ENCODE measurements at regions not wholly inside any gene's neighbourhood (a gene's known extent, or its start where the extent isn't known, plus 50 kb on each side); places are given as distances from the start of the nearest gene placed in this dataset.
"Not testable (repeated sequence)": the region's sequence is repeated elsewhere in the genome, so short reads cannot be mapped to it uniquely, and the experiment has no call there.

- no peaks in the 10 kb centered on the region for H3K9me3 ChIP-seq (ENCODE audit: control insufficient read depth in 1 of 2, low read length in 2 of 2)
- H3K36me3 ChIP-seq (ENCODE audit: control insufficient read depth in 1 of 2, insufficient read depth in 2 of 2, low read length in 2 of 2) = peaks cover 9 to 31% of the 10 kb centered on the region in 2 donors
- H3K4me1 ChIP-seq (ENCODE audit: control insufficient read depth in 1 of 2, insufficient read depth in 2 of 2, low read length in 2 of 2) = no peaks in the 10 kb centered on the region
- no peak overlapping the region for H3K4me3 ChIP-seq (ENCODE audit: low read depth in 1 of 2, low read length in 2 of 2)
- H3K27ac ChIP-seq (ENCODE audit: low read depth, low read length) = no peak overlapping the region
- H3K9ac ChIP-seq (ENCODE audit: low read depth in 1 of 2, low read length in 2 of 2) = no peak overlapping the region
- no peaks in the 10 kb centered on the region for H3K27me3 ChIP-seq (ENCODE audit: control insufficient read depth in 1 of 2, insufficient read depth in 2 of 2, low read length in 2 of 2)
Observed at GRCh38 chr15:62672268-62672667, 370.3 kb upstream of the TPM1 start.

DNA sequence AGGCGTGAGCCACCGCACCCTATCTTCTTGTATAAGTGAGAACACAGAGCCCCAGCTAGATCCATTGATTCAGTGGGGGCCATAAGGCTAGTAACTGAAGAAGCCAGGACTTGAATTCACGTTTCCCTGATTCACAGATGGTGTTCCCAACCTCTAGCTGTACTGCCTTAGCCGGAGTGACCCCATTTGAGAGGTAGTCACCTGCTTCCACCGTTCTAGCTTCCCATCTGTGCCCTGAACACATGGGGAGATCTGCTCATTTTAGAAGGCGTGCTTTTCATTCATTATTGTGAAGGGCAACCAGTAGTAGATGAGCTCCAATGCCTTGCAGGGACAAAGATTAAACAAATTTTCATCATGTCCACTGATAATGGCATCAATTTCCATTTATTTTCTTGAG is 365.7 kb upstream of the TPM1 start:
- no peak overlapping the region for H3K4me3 ChIP-seq (ENCODE audit: low read depth in 1 of 2, low read length in 2 of 2)
- peaks cover 9 to 23% of the 10 kb centered on the region in 2 donors for H3K36me3 ChIP-seq (ENCODE audit: control insufficient read depth in 1 of 2, insufficient read depth in 2 of 2, low read length in 2 of 2)
- H3K27ac ChIP-seq (ENCODE audit: low read depth, low read length) = no peak overlapping the region
- H3K9ac ChIP-seq (ENCODE audit: low read depth in 1 of 2, low read length in 2 of 2) = no peak overlapping the region
- H3K9me3 ChIP-seq (ENCODE audit: control insufficient read depth in 1 of 2, low read length in 2 of 2) = no peaks in the 10 kb centered on the region
- H3K4me1 ChIP-seq (ENCODE audit: control insufficient read depth in 1 of 2, insufficient read depth in 2 of 2, low read length in 2 of 2) = no peaks in the 10 kb centered on the region
- H3K27me3 ChIP-seq (ENCODE audit: control insufficient read depth in 1 of 2, insufficient read depth in 2 of 2, low read length in 2 of 2) = no peaks in the 10 kb centered on the region

DNA sequence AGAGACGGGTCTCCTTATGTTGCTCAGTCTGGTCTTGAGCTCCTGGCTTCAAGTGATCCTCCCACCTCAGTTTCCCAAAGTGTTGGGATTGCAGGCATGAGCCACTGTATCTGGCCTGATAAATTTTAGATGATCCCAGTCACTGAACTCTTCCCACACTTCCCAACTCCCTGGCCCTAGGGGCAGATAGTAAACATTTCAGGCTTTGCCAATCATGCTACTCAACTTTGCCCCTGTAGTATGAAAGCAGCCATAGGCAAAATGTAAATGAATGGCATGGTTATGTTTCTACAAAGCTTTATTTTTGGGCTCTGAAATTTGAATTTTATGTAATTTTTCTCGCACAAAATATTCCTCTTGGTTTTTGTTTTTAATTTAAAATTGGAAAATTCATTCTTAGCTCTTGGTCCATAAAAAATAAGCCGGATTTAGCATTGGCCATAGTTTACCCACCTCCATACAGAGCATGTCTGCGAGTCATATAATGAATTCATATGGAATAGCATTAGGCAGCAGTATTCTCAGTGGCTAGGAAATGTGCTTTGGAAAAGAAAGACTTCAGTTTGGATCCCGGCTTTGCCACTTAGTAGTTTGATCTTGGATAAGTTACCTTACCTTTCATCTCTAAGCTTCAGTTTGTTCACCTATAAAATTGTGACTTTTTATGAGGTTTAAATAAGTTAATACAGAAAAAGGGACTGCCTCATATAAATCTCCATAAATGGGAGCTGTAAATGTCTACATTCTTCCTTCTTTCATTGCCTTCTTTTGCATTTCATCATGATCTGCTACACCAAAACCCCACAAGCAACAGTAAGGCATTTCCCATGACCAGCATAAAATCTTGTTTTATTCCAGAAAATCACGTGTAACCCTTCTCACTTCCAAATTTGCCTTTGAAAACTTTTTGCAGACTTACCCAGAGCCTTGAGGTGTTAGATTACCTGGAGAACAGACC is 360.3 kb upstream of the TPM1 start:
- H3K36me3 ChIP-seq (ENCODE audit: control insufficient read depth in 1 of 2, insufficient read depth in 2 of 2, low read length in 2 of 2) = peaks cover 12 to 20% of the 10 kb centered on the region in 2 donors
- no peaks in the 10 kb centered on the region for H3K27me3 ChIP-seq (ENCODE audit: control insufficient read depth in 1 of 2, insufficient read depth in 2 of 2, low read length in 2 of 2)
- no peaks in the 10 kb centered on the region for H3K9me3 ChIP-seq (ENCODE audit: control insufficient read depth in 1 of 2, low read length in 2 of 2)
- H3K4me3 ChIP-seq (ENCODE audit: low read depth in 1 of 2, low read length in 2 of 2) = no peak overlapping the region
- no peaks in the 10 kb centered on the region for H3K4me1 ChIP-seq (ENCODE audit: control insufficient read depth in 1 of 2, insufficient read depth in 2 of 2, low read length in 2 of 2)
- no peak overlapping the region for H3K27ac ChIP-seq (ENCODE audit: low read depth, low read length)
- no peak overlapping the region for H3K9ac ChIP-seq (ENCODE audit: low read depth in 1 of 2, low read length in 2 of 2)

GRCh38 chr15:62683192-62683591 is 359.4 kb upstream of the TPM1 start:
- not testable (repeated sequence) for H3K4me1 ChIP-seq (ENCODE audit: control insufficient read depth in 1 of 2, insufficient read depth in 2 of 2, low read length in 2 of 2); H3K4me3 ChIP-seq (ENCODE audit: low read depth in 1 of 2, low read length in 2 of 2); H3K9ac ChIP-seq (ENCODE audit: low read depth in 1 of 2, low read length in 2 of 2); H3K27me3 ChIP-seq (ENCODE audit: control insufficient read depth in 1 of 2, insufficient read depth in 2 of 2, low read length in 2 of 2); H3K9me3 ChIP-seq (ENCODE audit: control insufficient read depth in 1 of 2, low read length in 2 of 2); H3K27ac ChIP-seq (ENCODE audit: low read depth, low read length)
- peaks cover 12 to 26% of the 10 kb centered on the region in 2 donors for H3K36me3 ChIP-seq (ENCODE audit: control insufficient read depth in 1 of 2, insufficient read depth in 2 of 2, low read length in 2 of 2)

DNA sequence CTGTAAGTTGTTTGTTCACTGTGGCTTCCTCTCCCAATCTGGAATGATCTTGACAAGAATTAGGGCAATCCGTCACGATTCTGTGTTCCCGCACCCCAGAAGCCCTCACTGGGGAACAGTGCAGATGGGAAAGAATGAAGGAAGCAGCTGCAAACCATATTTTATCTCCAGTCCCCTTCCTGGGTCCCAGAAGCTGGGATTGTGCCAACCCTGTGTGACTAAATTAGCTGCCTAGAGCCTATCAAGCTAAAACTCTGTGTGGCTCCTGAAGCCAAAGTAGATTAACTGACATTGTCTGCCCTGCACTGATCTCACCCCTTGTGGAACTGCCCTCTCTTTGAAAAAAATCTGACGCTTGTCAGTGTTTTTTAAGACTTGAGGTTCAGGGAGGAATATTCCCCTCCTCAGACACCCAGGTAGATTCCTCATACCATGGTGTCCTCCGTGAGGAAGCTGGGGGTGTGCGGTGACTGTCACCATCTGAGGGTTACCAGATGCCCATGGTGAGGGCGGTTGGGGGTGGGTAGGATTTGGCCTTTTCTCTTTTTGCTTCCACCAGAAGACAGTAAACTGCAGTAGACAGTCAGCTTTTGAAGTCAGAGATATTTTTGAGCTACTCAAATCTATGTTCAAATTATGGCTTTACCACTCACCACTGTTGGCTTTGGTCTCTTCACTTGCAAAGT is 358.3 kb upstream of the TPM1 start:
- Histone ChIP-seq H3K36me3 (ENCODE audit: control insufficient read depth in 1 of 2, insufficient read depth in 2 of 2, low read length in 2 of 2) (peaks cover 12 to 26% of the 10 kb centered on the region in 2 donors), H3K4me3 (ENCODE audit: low read depth in 1 of 2, low read length in 2 of 2) (no peak overlapping the region), H3K27ac (ENCODE audit: low read depth, low read length) (no peak overlapping the region), H3K4me1 (ENCODE audit: control insufficient read depth in 1 of 2, insufficient read depth in 2 of 2, low read length in 2 of 2) (no peaks in the 10 kb centered on the region), H3K27me3 (ENCODE audit: control insufficient read depth in 1 of 2, insufficient read depth in 2 of 2, low read length in 2 of 2) (no peaks in the 10 kb centered on the region), H3K9ac (ENCODE audit: low read depth in 1 of 2, low read length in 2 of 2) (no peak overlapping the region), H3K9me3 (ENCODE audit: control insufficient read depth in 1 of 2, low read length in 2 of 2) (no peaks in the 10 kb centered on the region)

GRCh38 chr15:62691008-62691407 is 351.5 kb upstream of the TPM1 start:
- Histone ChIP-seq H3K9me3 (ENCODE audit: control insufficient read depth in 1 of 2, low read length in 2 of 2) (no peaks in the 10 kb centered on the region), H3K36me3 (ENCODE audit: control insufficient read depth in 1 of 2, insufficient read depth in 2 of 2, low read length in 2 of 2) (peaks cover 21 to 35% of the 10 kb centered on the region in 2 donors), H3K27ac (ENCODE audit: low read depth, low read length) (no peak overlapping the region), H3K4me1 (ENCODE audit: control insufficient read depth in 1 of 2, insufficient read depth in 2 of 2, low read length in 2 of 2) (no peaks in the 10 kb centered on the region), H3K27me3 (ENCODE audit: control insufficient read depth in 1 of 2, insufficient read depth in 2 of 2, low read length in 2 of 2) (no peaks in the 10 kb centered on the region), H3K9ac (ENCODE audit: low read depth in 1 of 2, low read length in 2 of 2) (no peak overlapping the region), H3K4me3 (ENCODE audit: low read depth in 1 of 2, low read length in 2 of 2) (no peak overlapping the region)

DNA sequence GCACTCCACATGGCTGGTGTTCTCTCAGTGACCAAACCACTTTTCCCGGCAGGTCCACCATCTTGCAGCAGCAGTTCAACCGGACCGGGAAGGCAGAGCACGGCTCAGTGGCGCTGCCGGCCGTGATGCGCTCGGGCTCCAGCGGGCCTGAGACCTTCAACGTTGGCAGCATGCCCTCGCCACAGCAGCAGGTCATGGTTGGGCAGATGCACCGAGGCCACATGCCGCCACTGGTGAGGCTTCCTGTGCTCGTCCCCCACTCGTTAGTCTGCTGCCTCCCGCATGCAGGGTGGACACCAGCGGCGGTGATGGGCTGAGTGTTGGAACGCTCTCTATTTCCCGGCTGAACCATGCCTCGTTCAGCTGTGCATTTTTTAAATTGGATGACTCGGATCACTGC is 344.9 kb upstream of the TPM1 start:
- no peak overlapping the region for H3K4me3 ChIP-seq (ENCODE audit: low read depth in 1 of 2, low read length in 2 of 2)
- no peaks in the 10 kb centered on the region for H3K27me3 ChIP-seq (ENCODE audit: control insufficient read depth in 1 of 2, insufficient read depth in 2 of 2, low read length in 2 of 2)
- no peaks in the 10 kb centered on the region for H3K4me1 ChIP-seq (ENCODE audit: control insufficient read depth in 1 of 2, insufficient read depth in 2 of 2, low read length in 2 of 2)
- H3K9ac ChIP-seq (ENCODE audit: low read depth in 1 of 2, low read length in 2 of 2) = no peak overlapping the region
- no peaks in the 10 kb centered on the region for H3K9me3 ChIP-seq (ENCODE audit: control insufficient read depth in 1 of 2, low read length in 2 of 2)
- no peak overlapping the region for H3K27ac ChIP-seq (ENCODE audit: low read depth, low read length)
- peaks cover 48 to 73% of the 10 kb centered on the region in 2 donors for H3K36me3 ChIP-seq (ENCODE audit: control insufficient read depth in 1 of 2, insufficient read depth in 2 of 2, low read length in 2 of 2)

DNA sequence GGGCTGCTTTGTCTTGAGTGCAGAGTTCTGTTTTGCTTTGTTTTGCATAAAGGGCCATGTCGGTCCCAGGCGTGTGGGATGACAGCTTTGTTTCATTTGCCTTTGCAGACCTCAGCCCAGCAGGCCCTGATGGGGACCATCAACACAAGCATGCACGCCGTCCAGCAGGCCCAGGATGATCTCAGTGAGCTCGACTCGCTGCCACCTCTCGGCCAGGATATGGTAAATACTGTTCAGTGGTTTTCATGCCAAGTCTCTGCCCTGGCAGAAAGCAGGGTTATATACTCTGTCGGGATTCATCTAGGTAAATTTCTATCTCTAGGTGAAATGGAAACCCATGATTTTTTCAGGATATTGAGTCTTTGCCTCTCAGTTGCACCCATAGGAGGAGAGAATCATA is 343.9 kb upstream of the TPM1 start:
- Histone ChIP-seq H3K4me1 (ENCODE audit: control insufficient read depth in 1 of 2, insufficient read depth in 2 of 2, low read length in 2 of 2) (no peaks in the 10 kb centered on the region), H3K36me3 (ENCODE audit: control insufficient read depth in 1 of 2, insufficient read depth in 2 of 2, low read length in 2 of 2) (peaks cover 49 to 75% of the 10 kb centered on the region in 2 donors), H3K4me3 (ENCODE audit: low read depth in 1 of 2, low read length in 2 of 2) (no peak overlapping the region), H3K27ac (ENCODE audit: low read depth, low read length) (no peak overlapping the region), H3K27me3 (ENCODE audit: control insufficient read depth in 1 of 2, insufficient read depth in 2 of 2, low read length in 2 of 2) (no peaks in the 10 kb centered on the region), H3K9me3 (ENCODE audit: control insufficient read depth in 1 of 2, low read length in 2 of 2) (no peaks in the 10 kb centered on the region), H3K9ac (ENCODE audit: low read depth in 1 of 2, low read length in 2 of 2) (no peak overlapping the region)

DNA sequence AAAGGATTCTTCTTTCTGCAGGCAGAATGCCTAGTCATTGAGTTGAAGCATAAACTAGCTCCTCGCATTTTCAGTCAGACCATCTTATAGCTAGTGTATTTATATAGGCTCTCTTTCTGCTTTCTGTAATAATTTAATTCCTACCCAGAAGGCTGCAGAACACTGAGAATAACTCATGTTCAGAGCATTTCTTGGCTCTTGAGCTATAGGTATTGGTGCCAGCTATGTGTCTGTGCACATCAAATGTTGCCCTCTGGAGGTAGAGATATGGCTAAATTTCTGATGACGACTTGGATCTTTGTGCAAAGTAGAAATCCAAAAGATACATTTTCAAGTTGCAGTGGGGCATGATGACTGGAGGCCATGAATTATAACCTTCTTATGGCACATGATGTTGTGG is 336.2 kb upstream of the TPM1 start:
- Histone ChIP-seq H3K27ac (ENCODE audit: low read depth, low read length) (no peak overlapping the region), H3K9me3 (ENCODE audit: control insufficient read depth in 1 of 2, low read length in 2 of 2) (no peaks in the 10 kb centered on the region), H3K9ac (ENCODE audit: low read depth in 1 of 2, low read length in 2 of 2) (no peak overlapping the region), H3K4me1 (ENCODE audit: control insufficient read depth in 1 of 2, insufficient read depth in 2 of 2, low read length in 2 of 2) (no peaks in the 10 kb centered on the region), H3K36me3 (ENCODE audit: control insufficient read depth in 1 of 2, insufficient read depth in 2 of 2, low read length in 2 of 2) (peaks cover 14 to 51% of the 10 kb centered on the region in 2 donors), H3K27me3 (ENCODE audit: control insufficient read depth in 1 of 2, insufficient read depth in 2 of 2, low read length in 2 of 2) (no peaks in the 10 kb centered on the region), H3K4me3 (ENCODE audit: low read depth in 1 of 2, low read length in 2 of 2) (no peak overlapping the region)

DNA sequence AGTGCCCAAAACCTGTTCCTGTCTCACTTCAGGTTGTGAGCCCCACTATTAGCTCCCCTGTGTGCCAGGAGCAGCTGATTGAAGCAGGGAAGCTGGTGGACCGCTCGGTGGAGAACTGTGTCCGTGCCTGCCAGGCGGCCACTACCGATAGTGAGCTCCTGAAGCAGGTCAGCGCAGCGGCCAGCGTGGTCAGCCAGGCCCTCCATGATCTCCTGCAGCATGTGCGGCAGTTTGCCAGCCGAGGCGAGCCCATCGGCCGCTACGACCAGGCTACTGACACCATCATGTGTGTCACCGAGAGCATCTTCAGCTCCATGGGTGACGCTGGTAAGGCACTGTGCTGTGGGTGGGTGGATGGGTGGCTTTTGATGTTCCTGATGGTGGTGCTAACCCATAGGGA is 334.1 kb upstream of the TPM1 start:
- no peak overlapping the region for H3K9ac ChIP-seq (ENCODE audit: low read depth in 1 of 2, low read length in 2 of 2)
- H3K27me3 ChIP-seq (ENCODE audit: control insufficient read depth in 1 of 2, insufficient read depth in 2 of 2, low read length in 2 of 2) = no peaks in the 10 kb centered on the region
- no peaks in the 10 kb centered on the region for H3K9me3 ChIP-seq (ENCODE audit: control insufficient read depth in 1 of 2, low read length in 2 of 2)
- H3K27ac ChIP-seq (ENCODE audit: low read depth, low read length) = no peak overlapping the region
- H3K36me3 ChIP-seq (ENCODE audit: control insufficient read depth in 1 of 2, insufficient read depth in 2 of 2, low read length in 2 of 2) = peaks cover 3 to 51% of the 10 kb centered on the region in 2 donors
- H3K4me1 ChIP-seq (ENCODE audit: control insufficient read depth in 1 of 2, insufficient read depth in 2 of 2, low read length in 2 of 2) = no peaks in the 10 kb centered on the region
- H3K4me3 ChIP-seq (ENCODE audit: low read depth in 1 of 2, low read length in 2 of 2) = no peak overlapping the region
